ENCODE measurements at regions not wholly inside any gene's neighbourhood (a gene's known extent, or its start where the extent isn't known, plus 50 kb on each side); places are given as distances from the start of the nearest gene placed in this dataset.

- DNase-seq (ENCODE audit: low read depth), result no peak
- H3K4me3 ChIP-seq (ENCODE audit: low read depth, low read length), result no peak overlapping the region
- no peak for TF ChIP-seq CTCF (IDR thresholded peaks at IDR 0.05; ENCODE audit: insufficient read depth, low read depth, low read length, missing control alignments)
Observed at GRCh38 chr11:112610494-112610893, 349.8 kb upstream of the PLET1 start.

GRCh38 chr11:112610996-112611750, 350.0 kb upstream of the NCAM1 start:
- no peak for DNase-seq (ENCODE audit: low read depth)
- H3K4me3 ChIP-seq (ENCODE audit: low read depth, low read length), result no peak overlapping the region
- TF ChIP-seq CTCF (IDR thresholded peaks at IDR 0.05; ENCODE audit: insufficient read depth, low read depth, low read length, missing control alignments), result no peak

- no peak for TF ChIP-seq CTCF (IDR thresholded peaks at IDR 0.05; ENCODE audit: insufficient read depth, low read depth, low read length, missing control alignments)
Observed at GRCh38 chr11:112611771-112612170, 349.4 kb upstream of the NCAM1 start.

GRCh38 chr11:112612250-112612849, 348.9 kb upstream of the NCAM1 start:
- no peak for DNase-seq (ENCODE audit: low read depth)
- no peak for TF ChIP-seq CTCF (IDR thresholded peaks at IDR 0.05; ENCODE audit: insufficient read depth, low read depth, low read length, missing control alignments)
- no peak overlapping the region for H3K4me3 ChIP-seq (ENCODE audit: low read depth, low read length)

More at GRCh38 chr11:112611771-112612170, 349.4 kb upstream of the NCAM1 start:
- H3K4me3 ChIP-seq (ENCODE audit: low read depth, low read length), result no peak overlapping the region
- DNase-seq (ENCODE audit: low read depth), result no peak

GRCh38 chr11:112613051-112613972, 347.9 kb upstream of the NCAM1 start:
- no peak for TF ChIP-seq CTCF (IDR thresholded peaks at IDR 0.05; ENCODE audit: insufficient read depth, low read depth, low read length, missing control alignments)
- H3K4me3 ChIP-seq (ENCODE audit: low read depth, low read length), result no peak overlapping the region
- DNase-seq (ENCODE audit: low read depth), result no peak

GRCh38 chr11:112614605-112615004, 346.6 kb upstream of the NCAM1 start:
- no peak overlapping the region for H3K4me3 ChIP-seq (ENCODE audit: low read depth, low read length)
- DNase-seq (ENCODE audit: low read depth), result no peak
- no peak for TF ChIP-seq CTCF (IDR thresholded peaks at IDR 0.05; ENCODE audit: insufficient read depth, low read depth, low read length, missing control alignments)
